GM18907 (cell line): ENCODE measurements at regions not wholly inside any gene's neighbourhood (a gene's known extent, or its start where the extent isn't known, plus 50 kb on each side); places are given as distances from the start of the nearest gene placed in this dataset.

Experiments used
- ATAC-seq: cut with Tn5 transposase; IDR thresholded peaks from one replicate; pipeline ENCODE4 v1.9.1; 2021; ENCODE audit warnings: mild to moderate bottlenecking, moderate library complexity; ENCODE audit not compliant: unreplicated experiment

DNA sequence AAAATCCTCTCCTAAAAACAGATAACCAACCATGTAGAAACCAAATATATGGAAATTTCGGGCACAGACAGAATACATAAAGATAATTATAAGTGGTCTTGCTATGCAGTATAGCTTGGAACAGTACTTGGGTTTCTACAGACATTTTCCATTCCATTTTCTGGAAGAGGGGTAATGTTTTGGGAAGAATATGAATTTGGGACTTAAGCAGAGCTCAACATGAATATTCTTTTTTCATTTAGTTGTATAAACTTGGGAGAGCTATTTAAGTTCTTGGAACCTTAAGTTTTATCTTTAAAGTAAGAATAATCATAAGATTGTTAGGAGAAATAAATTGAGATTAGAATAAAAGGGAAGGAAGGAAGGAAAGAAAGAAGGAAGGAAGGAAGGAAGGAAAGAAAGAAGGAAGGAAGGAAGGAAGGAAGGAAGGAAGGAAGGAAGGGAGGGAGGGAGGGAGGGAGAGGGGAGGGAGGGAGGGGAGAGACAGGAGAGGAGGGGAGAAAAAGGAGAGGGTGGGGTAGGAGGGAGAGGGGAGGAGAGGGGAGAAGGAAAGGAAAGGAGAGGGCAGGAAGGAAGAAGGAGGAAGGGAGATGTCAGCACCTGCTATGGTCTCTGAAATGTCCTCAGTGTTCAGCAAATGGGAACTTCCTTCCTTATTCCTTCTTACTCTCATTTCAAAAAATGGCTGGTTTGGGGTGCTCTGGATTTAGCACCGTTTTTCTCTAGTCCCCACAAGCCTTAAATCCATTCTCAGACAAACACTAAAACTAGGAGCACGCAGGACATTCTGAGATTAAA is 248.3 kb downstream of the LY86 start:
- no peak for ATAC-seq

DNA sequence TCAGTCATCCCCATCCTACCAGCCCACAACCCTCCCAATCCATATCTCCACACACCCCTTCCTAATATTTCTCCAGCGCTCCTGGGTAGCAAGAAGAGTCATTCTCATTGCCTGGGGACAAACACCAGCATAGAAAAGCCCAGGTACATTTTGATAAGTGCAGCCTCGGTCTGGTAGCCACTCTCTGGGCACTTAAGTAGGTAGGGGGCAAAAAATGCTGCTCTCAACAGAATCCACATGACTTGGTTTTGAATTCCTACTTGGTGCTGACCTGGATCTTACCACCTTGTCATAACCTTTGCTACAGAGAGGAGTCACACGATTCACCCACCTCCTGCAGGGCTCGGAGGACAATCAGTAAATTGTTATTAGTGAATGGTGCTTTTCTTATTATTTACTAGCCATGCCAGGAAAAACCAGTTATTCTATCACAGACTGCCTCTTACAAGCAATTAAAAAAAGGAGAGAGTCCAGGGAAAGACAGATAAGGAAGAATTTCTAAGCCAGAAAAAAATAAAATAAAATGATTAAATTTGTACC is 249.1 kb downstream of the LY86 start:
- ATAC-seq = no peak

DNA sequence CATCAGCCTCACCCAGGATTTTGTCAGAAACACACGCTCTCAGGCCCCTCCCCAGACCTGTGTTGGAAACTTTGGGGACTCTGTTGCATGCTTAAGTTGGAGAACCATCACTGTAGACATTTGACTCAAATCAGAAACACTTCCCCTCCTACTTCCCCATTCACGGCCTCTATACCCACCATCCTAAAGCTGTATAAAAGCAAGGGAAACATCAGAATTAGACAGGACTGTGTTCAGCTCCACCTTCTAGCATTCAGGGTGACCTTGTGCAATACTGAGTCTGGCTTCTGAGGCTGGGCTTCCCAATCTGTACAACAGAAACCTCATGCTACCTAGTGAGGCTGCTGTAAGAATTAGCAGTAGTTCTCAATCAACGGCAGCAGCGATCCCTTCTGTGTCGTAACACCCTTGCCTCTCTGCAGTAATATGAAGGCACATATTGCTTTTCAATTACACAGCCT is 252.3 kb downstream of the LY86 start:
- ATAC-seq = no peak

DNA sequence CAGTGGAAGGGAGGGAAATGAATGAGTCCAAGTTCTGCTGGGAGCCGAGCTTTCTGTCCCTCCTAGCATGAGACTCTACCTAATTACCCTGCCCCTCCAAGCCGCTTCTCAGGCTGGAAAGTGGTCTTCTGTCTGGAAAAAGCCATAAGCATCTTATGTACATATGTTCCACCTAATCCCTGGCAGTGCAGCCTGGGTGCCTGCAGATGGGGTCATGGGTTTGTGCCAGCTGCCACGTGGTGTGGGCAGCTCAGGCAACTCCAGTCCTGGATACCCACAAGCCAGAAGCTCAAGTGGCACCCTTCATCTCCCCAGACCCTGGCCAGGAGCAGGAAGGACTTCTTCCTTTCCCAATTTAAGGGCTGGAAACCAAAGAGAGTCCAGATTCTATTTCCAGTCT is 253.1 kb downstream of the LY86 start:
- ATAC-seq = no peak

DNA sequence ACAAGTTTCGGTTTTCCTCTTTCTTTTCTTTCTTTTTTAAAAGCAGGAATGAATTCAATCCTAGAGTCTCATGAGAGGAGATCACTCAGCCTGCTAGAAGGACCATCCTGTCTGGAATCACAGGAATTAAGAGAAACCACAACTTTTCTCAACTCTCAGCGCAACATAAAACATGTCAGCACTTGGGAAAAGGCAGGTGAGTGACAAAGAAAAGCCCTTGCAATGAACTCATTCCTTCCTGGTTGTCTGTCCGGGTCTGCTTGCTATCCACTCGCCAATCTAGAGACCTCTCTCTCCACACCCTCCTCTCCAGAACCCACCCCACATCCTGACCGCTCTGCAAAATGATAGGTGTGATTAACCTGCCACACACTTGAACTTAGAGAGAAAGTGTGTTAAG is 253.8 kb downstream of the LY86 start:
- ATAC-seq = no peak

DNA sequence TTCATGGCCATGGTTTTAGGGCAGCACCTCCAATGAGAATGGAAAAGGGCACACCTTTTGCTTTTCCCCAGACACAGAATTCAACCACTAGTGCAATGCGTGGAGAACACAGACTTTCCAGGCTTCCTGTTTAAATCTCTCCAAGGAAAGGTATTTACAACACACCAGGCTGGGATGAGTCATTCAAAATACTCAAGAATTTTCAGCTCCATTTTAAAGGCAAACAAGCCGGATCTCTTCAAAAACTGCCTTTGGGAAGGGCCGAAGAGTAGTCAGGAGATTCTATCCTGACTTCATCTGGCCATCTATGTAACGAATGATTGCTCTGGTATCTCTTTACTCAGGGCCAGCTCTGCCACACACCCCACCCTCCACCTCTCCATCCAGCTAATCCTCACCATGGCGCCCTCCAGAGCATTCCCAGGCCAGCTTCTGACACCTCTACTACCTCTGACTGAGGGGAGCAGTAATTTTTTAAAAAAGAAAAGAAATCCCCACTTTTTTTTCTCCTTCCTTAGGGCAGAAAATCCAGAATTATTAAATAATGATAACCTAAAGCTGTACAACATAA is 254.6 kb downstream of the LY86 start:
- no peak for ATAC-seq

DNA sequence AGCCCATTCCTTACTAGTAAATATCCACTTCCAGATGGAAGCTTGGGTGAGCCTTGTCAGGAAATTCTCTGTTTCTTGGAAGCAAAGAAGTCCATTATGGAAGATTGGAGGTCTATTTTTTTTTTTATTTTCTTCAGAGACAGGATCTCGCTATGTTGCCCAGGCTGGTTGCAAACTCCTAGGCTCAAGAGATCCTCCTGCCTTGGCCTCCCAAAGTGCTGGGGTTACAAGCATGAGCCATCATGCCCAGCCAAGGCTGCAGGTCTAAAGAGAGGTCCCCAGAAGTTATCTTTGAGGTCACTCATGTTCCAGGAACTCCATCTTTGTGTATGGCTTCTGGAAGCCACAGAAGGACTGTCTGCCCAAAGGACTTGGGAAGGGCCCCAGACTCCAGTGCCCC is 255.3 kb downstream of the LY86 start:
- ATAC-seq = no peak

DNA sequence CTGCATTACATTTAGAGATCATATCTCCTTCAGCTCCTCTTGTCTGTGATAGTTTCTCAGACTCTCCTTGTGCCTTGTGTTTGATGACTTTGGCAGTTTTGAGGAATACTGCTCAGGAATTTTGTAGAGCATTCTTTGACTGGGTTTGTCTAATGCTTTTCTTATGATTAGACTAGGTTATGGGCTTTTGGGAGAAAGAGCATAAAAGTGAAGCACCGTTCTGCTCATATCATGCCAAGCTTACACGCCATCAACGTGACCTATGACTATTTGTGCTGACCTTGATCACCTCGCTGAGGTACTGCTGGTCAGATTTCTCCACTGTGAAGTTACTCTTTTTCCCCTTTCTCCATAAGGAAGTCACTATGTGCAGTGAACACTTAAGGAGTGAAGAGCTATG is 256.0 kb downstream of the LY86 start:
- no peak for ATAC-seq

DNA sequence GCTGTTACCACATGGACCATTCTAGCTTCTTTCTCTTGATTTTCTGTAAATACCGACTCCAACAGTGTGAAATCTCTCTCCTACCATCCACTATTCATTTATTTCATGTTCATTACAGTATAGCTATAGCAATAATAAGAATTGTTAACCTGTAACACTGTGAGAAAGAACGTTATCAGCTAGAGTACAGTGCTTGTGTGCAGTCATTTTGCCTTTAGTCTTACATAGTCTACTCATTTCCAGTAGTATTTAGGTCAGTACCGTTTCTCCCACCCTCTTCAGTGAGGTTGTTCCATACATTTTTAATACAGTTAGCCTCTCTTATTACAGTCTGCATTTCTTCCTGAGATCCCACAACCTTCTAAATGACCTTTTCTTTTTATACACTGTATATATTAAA is 257.1 kb downstream of the LY86 start:
- no peak for ATAC-seq

DNA sequence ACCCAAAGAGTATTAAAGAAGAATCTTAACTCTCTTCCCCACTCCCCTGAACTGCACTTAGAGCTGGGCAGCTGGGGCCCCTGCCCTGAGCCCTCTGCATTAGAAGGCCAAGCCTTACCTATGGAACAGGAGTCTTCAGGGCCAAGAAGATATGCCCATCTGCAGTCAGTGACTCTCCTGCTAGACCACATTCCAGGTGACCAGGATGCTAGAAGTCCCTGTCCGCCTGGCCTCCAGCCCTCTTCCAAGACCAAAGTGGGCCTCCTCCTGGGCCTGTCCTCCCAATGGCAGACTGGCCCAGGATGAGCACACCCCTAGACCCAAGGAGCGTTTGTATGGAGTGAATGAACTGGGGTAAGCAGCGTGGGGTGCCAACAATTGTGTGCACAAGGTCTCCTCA is 259.1 kb downstream of the LY86 start:
- ATAC-seq = no peak

DNA sequence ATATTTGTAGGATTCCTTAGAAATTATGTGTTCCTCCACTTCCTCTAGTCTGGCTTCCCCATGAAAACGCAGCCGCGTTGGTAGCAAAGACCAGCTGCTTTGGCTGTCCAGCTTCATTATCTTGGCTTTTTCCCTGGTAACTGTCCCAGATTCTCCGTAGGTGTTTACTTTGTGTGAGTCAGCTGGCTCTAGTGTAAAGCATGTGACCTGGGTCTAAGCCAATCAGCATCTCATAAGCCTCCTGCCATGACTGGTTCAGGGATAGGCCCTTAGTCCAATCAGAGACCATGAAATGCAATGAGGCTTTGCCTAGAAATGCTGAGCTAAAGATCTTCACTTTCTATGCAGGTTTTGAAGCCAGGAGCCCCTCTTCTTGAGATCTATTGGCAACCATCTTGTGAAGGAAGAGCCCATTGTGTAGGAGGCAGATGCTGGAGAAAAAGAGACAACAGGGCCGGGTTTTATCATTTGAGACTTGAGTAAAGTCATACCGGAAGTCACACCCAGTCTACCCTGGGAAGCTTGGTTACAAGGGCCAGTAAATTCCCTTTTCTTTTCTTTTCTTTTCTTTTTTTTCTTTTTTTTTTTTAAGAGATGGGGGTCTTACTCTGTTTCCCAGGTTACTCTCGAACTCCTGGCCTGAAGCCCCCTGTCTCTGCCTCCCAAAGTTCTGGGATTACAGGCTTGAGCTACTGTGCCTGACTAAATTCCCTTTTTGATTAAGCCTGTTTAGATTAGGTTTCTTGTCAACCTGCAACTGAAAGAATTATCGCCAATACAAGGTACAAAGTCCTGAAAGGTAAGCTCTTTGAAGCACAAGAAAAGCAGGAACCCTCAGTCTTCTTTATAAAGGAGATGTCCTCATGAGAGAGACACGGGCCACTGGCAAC is 256.5 kb upstream of the RREB1 start:
- no peak for ATAC-seq

DNA sequence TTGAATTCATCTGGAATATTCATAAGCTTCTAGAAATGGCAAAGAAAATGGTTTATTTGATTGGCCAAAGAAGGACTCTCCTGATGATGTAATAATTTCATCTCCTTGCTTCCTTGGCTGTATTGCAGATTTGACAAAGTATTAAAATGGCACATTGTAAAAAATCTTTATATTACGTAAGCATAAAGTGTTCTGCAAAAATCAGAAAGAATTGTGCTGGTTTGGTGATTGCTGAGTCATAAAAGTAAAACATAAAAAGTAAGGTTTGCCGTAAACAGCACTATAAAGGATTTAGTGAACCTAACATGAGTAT is 255.9 kb upstream of the RREB1 start:
- no peak for ATAC-seq

DNA sequence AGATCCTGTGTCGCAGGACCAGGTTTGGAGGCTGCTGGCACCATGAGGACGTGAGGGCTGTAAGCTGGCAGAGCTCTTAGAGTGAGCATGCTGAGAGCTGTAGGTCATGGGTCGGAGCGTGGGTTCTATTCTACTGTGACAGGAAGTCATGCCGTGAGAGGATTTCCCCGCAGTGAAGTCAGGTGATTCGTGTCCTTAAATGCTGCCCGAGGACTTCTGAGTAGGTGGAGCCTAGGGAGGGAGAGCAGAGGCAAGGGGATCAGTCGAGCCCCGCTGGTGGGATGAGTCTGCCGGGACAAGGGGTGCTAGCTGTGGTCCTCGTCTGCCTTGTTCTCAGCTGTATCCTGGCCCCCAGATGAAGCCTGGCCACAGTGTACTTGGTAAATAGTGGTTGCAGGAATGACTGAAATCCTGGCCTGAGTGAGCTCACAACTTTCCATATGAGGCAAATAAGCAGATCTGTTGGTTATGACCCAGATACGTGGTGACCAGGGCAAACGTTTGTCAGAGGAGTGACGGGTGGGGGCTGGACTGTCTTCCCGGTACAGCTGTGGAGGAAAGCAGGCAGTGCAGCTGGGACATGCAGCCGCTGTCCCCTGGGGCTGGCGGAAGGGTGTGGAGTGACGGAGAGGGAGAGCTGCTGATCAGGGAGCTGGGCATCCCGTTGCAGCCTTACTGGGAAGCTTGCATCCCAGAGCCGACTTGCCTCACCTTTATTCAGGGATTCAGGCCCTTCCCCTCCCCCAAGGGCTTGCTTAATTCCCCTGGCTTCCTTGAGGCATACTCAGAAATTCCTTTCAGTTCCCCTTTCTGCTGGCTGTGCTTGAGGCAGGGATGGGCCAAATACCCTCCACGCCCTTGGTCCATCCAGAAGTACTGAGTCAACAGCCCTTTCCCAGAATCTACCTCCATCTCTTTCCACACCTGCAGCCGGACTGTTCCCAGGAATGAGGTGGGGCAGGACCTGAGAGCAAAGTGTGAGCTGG is 250.9 kb upstream of the RREB1 start:
- ATAC-seq = peak; percentile 85

DNA sequence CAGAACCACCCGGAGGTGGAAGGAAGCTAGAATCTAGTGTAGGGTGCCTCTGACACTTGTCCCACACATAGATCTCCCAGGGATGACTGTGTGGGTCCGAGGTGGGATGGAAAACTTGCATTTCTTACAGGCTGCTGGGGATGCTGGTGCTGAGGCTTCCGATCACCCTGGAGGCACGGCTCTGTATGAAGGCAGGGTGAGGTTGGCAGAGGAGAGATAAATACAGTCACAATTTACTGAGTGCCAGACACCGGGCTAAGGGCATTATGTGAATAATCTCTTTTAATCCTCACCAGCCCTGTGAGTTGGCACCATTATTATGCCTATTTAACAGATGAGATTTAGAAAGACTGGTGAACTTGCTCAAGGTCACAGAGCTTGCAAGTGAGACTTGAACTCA is 250.2 kb upstream of the RREB1 start:
- ATAC-seq = no peak

DNA sequence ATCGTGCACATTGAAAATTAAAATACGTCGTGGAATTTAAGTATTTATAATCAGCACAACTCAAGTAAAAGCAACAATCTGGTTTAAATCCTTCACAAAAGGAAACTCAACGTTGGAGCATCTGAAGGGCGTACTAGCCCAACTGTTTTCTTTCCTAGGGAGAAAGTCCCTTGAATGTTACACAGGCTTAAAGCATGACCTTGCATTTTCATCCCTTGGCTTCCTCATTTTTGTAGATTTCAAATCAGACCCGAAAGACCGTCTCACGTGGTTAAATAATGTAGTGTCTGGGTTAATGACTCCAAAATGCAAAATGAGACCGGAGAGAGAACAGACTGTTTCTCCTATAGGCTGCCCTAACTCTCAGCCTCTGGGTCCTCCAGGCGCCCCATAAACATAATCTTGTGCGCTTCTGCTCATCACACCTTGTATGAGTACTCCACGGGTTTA is 249.2 kb upstream of the RREB1 start:
- no peak for ATAC-seq

DNA sequence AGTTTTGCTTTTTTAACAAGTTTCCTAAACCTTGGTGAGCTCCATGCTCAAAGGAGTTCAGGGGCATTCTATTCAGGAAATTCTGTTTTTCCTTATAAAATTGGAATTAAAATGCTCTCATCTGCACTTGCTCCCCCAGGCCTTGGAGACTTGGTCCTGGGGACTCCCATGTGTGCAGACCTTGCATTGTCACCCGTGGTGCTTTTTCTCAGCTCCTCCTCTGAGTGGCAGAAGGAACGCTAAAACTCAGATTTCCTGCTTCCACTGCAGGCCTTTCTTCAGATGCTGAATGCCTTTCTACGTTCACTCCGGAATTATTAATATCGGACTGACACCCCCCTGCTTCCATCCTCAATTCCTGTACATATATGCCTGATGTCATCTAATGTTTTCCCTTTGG is 248.7 kb upstream of the RREB1 start:
- no peak for ATAC-seq

DNA sequence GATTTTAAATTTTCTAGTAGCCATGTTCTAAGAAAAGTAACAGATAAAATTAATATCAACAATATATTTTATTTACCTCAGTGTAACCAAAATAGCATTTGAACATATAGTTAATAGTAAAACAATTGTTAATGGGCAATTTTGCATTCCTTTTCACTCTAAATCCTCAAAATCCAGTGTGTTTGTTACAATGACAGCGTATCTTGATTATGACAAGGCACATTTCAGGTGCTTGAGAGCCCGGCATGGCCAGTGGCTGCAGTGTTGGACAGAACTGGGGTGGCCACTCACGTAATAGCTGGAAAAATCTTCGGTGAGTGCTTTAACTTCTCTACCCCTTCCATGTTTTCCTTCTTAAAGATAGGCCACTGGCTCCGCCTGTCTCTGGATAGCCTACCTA is 248.0 kb upstream of the RREB1 start:
- no peak for ATAC-seq

DNA sequence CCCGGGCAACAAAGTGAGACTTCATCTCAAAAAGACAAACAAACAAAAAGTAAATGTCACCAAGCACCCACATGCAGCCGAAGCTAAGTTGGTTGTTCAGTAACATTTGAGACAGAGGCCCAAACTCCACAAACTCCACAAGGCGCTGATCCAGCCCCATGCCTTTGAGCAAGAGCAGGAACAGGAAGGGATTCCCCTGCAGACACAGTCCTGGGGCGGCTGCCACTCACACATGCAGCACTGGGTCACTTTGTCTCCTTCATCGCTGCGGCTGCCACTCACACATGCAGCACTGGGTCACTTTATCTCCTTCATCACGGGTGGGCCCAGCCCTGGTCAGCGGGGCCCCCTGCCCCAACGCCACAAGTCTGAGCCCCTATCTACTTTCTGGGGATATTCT is 246.9 kb upstream of the RREB1 start:
- no peak for ATAC-seq

DNA sequence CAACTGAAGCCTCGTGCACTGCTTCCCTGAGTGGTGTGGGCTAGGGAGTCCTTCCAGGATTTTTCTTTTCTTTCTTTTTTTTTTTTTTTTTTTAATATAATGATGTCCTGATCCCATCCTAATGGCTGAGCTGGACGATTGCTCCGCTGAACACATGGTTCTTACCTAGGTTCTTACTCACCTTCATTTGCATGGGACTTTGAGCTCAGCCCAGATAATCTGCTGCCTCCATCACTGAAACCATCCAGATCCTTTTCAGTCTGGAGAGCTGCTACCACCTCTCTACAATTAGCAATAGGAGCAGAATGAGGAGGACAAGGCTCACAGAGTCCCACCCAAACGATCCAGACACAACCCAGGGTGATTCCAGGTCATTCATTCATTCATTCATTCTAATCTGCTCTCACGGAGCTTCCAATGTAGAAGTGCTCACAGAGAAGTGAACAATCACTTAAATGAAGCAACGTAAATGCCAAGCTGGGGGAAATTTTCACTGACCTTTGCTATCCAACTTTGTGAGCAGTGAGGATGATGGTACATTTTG is 246.3 kb upstream of the RREB1 start:
- ATAC-seq = no peak

DNA sequence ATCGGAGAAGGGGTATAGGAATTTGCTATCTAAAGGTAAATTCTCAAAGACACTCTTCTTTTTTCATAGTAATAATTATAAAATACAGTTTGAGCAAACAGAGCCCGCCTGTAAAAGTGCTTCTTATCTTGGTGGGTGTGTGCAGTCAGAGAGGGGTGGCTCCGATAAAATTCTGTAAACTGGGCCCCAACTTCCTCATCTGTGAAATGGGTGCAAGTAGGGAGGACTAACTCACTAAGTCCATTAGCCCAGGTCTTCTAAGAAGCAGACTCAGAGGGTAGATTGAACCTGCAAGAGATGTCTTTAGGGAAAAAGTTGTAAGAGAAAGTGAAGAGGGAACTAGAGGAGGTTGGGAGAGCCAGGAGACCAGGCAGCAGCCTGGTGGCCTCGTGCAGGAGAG is 245.8 kb upstream of the RREB1 start:
- ATAC-seq = no peak
